ENCODE measurements at regions not wholly inside any gene's neighbourhood (a gene's known extent, or its start where the extent isn't known, plus 50 kb on each side); places are given as distances from the start of the nearest gene placed in this dataset.

- no peak overlapping the region for H3K27ac ChIP-seq
- peaks cover 0 to 4% (median 0%) of the 10 kb centered on the region in 3 donors for H3K27me3 ChIP-seq (ENCODE audit: insufficient read depth in 3 of 3, low read length in 2 of 3)
- ATAC-seq: no peak
- 94 to 96% (median 95%) methylated on average over 4 of the region's 4 CpGs for WGBS, 3 donors
- intact Hi-C loops (cut with DNase I): no loop called here
- no peaks in the 10 kb centered on the region for H3K9me3 ChIP-seq
- no peak overlapping the region for H3K4me3 ChIP-seq
- DNase-seq: no peak
- H3K4me1 ChIP-seq: no peaks in the 10 kb centered on the region
- no peak for TF ChIP-seq CTCF (IDR thresholded peaks at IDR 0.05)
- H3K36me3 ChIP-seq (ENCODE audit: insufficient read depth in 1 of 2, low read depth in 1 of 2): no peaks in the 10 kb centered on the region
Measured at GRCh38 chr20:57872816-57873409, 163.1 kb upstream of the PMEPA1 start.

- Histone ChIP-seq H3K4me1 (no peaks in the 10 kb centered on the region), H3K4me3 (no peak overlapping the region), H3K9me3 (no peaks in the 10 kb centered on the region), H3K36me3 (ENCODE audit: insufficient read depth in 1 of 2, low read depth in 1 of 2) (no peaks in the 10 kb centered on the region), H3K27me3 (ENCODE audit: insufficient read depth in 3 of 3, low read length in 2 of 3) (no peaks in the 10 kb centered on the region), H3K27ac (no peak overlapping the region)
- no peak for DNase-seq
- intact Hi-C loops (cut with DNase I): no loop called here
- WGBS, 3 donors: 87 to 89% (median 88%) methylated on average over 12 of the region's 12 CpGs
- no peak for ATAC-seq
- no peak for TF ChIP-seq CTCF (IDR thresholded peaks at IDR 0.05)
Measured at GRCh38 chr20:57871237-57871632, 161.4 kb upstream of the PMEPA1 start.

GRCh38 chr20:57870597-57871236 is 160.9 kb upstream of the PMEPA1 start:
- no peaks in the 10 kb centered on the region for H3K4me1 ChIP-seq
- H3K9me3 ChIP-seq: no peaks in the 10 kb centered on the region
- DNase-seq (no peak), ATAC-seq (no peak)
- no peaks in the 10 kb centered on the region for H3K36me3 ChIP-seq (ENCODE audit: insufficient read depth in 1 of 2, low read depth in 1 of 2)
- H3K27me3 ChIP-seq (ENCODE audit: insufficient read depth in 3 of 3, low read length in 2 of 3): peaks cover 0 to 3% (median 0%) of the 10 kb centered on the region in 3 donors
- TF ChIP-seq CTCF (IDR thresholded peaks at IDR 0.05): no peak
- intact Hi-C loops (cut with DNase I): no loop called here
- no peak overlapping the region for H3K27ac ChIP-seq
- no peak overlapping the region for H3K4me3 ChIP-seq
- 68 to 84% (median 81%) methylated on average over 7 to 8 of the region's 8 CpGs for WGBS, 3 donors

- intact Hi-C loops (cut with DNase I): no loop called here
Measured at GRCh38 chr20:57869951-57870315, 160.1 kb upstream of the PMEPA1 start.

More at GRCh38 chr20:57869951-57870315, 160.1 kb upstream of the PMEPA1 start:
- H3K4me3 ChIP-seq: no peak overlapping the region
- H3K4me1 ChIP-seq: no peaks in the 10 kb centered on the region
- DNase-seq (no peak), ATAC-seq (no peak)
- H3K36me3 ChIP-seq (ENCODE audit: insufficient read depth in 1 of 2, low read depth in 1 of 2): no peaks in the 10 kb centered on the region
- no peak overlapping the region for H3K27ac ChIP-seq
- WGBS, 3 donors: 78 to 84% (median 84%) methylated on average over 9 of the region's 9 CpGs
- TF ChIP-seq CTCF (IDR thresholded peaks at IDR 0.05): no peak
- H3K27me3 ChIP-seq (ENCODE audit: insufficient read depth in 3 of 3, low read length in 2 of 3): peaks cover 0 to 3% (median 0%) of the 10 kb centered on the region in 3 donors
- H3K9me3 ChIP-seq: no peaks in the 10 kb centered on the region

All from psoas muscle (tissue), 7 donors.